WTC11 (cell line): ENCODE measurements at regions not wholly inside any gene's neighbourhood (a gene's known extent, or its start where the extent isn't known, plus 50 kb on each side); places are given as distances from the start of the nearest gene placed in this dataset.

ENCODE experiments used
- ATAC-seq: fragments of 200-7000 bp; cut with Tn5 transposase; 2 replicates; pipeline ENCODE4 v1.10.0; 2021; ENCODE audit warnings: mild to moderate bottlenecking, moderate library complexity
- CTCF ChIA-PET: fragments of 300-600 bp; sonication (Branson Sonifier 250); formaldehyde crosslinking; loops from one replicate; lab custom pipeline; 2021; ENCODE audit warnings: antibody characterized with exemption; lab: Charles Lee
- POLR2A ChIA-PET: fragments of 350-600 bp; sonication (Branson Sonifier 250); formaldehyde crosslinking; loops from one replicate; lab custom pipeline; 2021; ENCODE audit warnings: antibody characterized with exemption; lab: Charles Lee
- DNase-seq: peaks from one replicate; pipeline ENCODE4 v3.0.0; 2021; ENCODE audit warnings: low spot score
- H3K27ac Mint-ChIP-seq: 2 replicates; pipeline ENCODE4 v1.8.0; 2021; ENCODE audit warnings: mixed read lengths
- H3K27me3 Mint-ChIP-seq: 2 replicates; pipeline ENCODE4 v1.8.0; 2021; ENCODE audit warnings: low read depth, mild to moderate bottlenecking, moderate library complexity, mixed read lengths
- H3K36me3 Mint-ChIP-seq: 2 replicates; pipeline ENCODE4 v1.8.0; 2021; ENCODE audit warnings: mixed read lengths
- H3K4me1 Mint-ChIP-seq: 2 replicates; pipeline ENCODE4 v1.8.0; 2022; ENCODE audit warnings: mixed read lengths
- H3K4me3 Mint-ChIP-seq: 2 replicates; pipeline ENCODE4 v1.8.0; 2021; ENCODE audit warnings: mild to moderate bottlenecking, moderate library complexity, mixed read lengths
- H3K9me3 Mint-ChIP-seq: 2 replicates; pipeline ENCODE4 v1.8.0; 2021; ENCODE audit warnings: mixed read lengths
- ATF1 ChIP-seq: sonication (generic); formaldehyde crosslinking; IDR thresholded peaks from 2 replicates; pipeline ENCODE4 v1.8.1; 2023; ENCODE audit warnings: mild to moderate bottlenecking, moderate library complexity, missing genetic modification reagents
- ATF3 ChIP-seq: sonication (generic); formaldehyde crosslinking; conservative IDR thresholded peaks from 2 replicates; pipeline ENCODE4 v1.8.1; 2022; ENCODE audit warnings: mild to moderate bottlenecking, missing genetic modification reagents
- CREM ChIP-seq: sonication (generic); formaldehyde crosslinking; IDR thresholded peaks from 2 replicates; pipeline ENCODE4 v1.8.1; 2022; ENCODE audit warnings: mild to moderate bottlenecking, missing genetic modification reagents, moderate library complexity
- CTCF ChIP-seq: fragments of 200-600 bp; IDR thresholded peaks from 2 replicates; pipeline ENCODE4 v1.8.0; 2022; ENCODE audit warnings: antibody characterized with exemption
- E2F4 ChIP-seq: sonication (generic); formaldehyde crosslinking; IDR thresholded peaks from 2 replicates; pipeline ENCODE4 v1.8.1; 2022; ENCODE audit warnings: low read depth, mild to moderate bottlenecking, moderate library complexity, missing genetic modification reagents, borderline replicate concordance
- ETV6 ChIP-seq: sonication (generic); formaldehyde crosslinking; IDR thresholded peaks from 2 replicates; pipeline ENCODE4 v1.8.1; 2022; ENCODE audit warnings: mild to moderate bottlenecking, missing genetic modification reagents
- HMGA2 ChIP-seq: fragments of 250-450 bp; sonication (Bioruptor Pico); IDR thresholded peaks from 2 replicates; pipeline ENCODE4 v1.4.0; 2021; ENCODE audit warnings: mild to moderate bottlenecking, moderate library complexity
- IRF1 ChIP-seq: sonication (generic); formaldehyde crosslinking; IDR thresholded peaks from 2 replicates; pipeline ENCODE4 v1.8.0; 2023; ENCODE audit warnings: missing genetic modification reagents
- IRF2 ChIP-seq: sonication (generic); formaldehyde crosslinking; IDR thresholded peaks from 2 replicates; pipeline ENCODE4 v1.8.0; 2022; ENCODE audit warnings: low read depth, missing genetic modification reagents, borderline replicate concordance
- JUN ChIP-seq: sonication (generic); formaldehyde crosslinking; IDR thresholded peaks from 2 replicates; pipeline ENCODE4 v1.8.0; 2023; ENCODE audit warnings: mild to moderate bottlenecking, missing genetic modification reagents
- MAX ChIP-seq: sonication (generic); formaldehyde crosslinking; IDR thresholded peaks from 2 replicates; pipeline ENCODE4 v1.8.0; 2022; ENCODE audit warnings: mild to moderate bottlenecking, missing genetic modification reagents
- MLX ChIP-seq: sonication (generic); formaldehyde crosslinking; IDR thresholded peaks from 2 replicates; pipeline ENCODE4 v1.8.1; 2023; ENCODE audit warnings: mild to moderate bottlenecking, missing genetic modification reagents, moderate library complexity
- MYBL2 ChIP-seq: sonication (generic); formaldehyde crosslinking; IDR thresholded peaks from 2 replicates; pipeline ENCODE4 v1.8.1; 2023; ENCODE audit warnings: mild to moderate bottlenecking, moderate library complexity, missing genetic modification reagents
- NFYB ChIP-seq: sonication (generic); formaldehyde crosslinking; conservative IDR thresholded peaks from 2 replicates; pipeline ENCODE4 v1.8.0; 2022; ENCODE audit warnings: low read depth, missing genetic modification reagents
- OVOL2 ChIP-seq: fragments of 250-450 bp; sonication (Bioruptor Pico); IDR thresholded peaks from 2 replicates; pipeline ENCODE4 v1.9.0; 2021; ENCODE audit warnings: mild to moderate bottlenecking, borderline replicate concordance
- PREB ChIP-seq: sonication (generic); formaldehyde crosslinking; IDR thresholded peaks from 2 replicates; pipeline ENCODE4 v1.8.1; 2022; ENCODE audit warnings: mild to moderate bottlenecking, missing genetic modification reagents, moderate library complexity, borderline replicate concordance
- SMAD3 ChIP-seq: sonication (generic); formaldehyde crosslinking; IDR thresholded peaks from 2 replicates; pipeline ENCODE4 v1.8.0; 2022; ENCODE audit warnings: missing genetic modification reagents, mild to moderate bottlenecking, borderline replicate concordance
- TEAD1 ChIP-seq: sonication (generic); formaldehyde crosslinking; IDR thresholded peaks from 2 replicates; pipeline ENCODE4 v1.8.0; 2022; ENCODE audit warnings: mild to moderate bottlenecking, missing genetic modification reagents
- TP53 ChIP-seq: sonication (generic); formaldehyde crosslinking; IDR thresholded peaks from 2 replicates; pipeline ENCODE4 v1.8.1; 2023; ENCODE audit warnings: mild to moderate bottlenecking, missing genetic modification reagents
- ZNF138 ChIP-seq: sonication (generic); formaldehyde crosslinking; conservative IDR thresholded peaks from 2 replicates; pipeline ENCODE4 v1.8.1; 2022; ENCODE audit warnings: mild to moderate bottlenecking, moderate library complexity, missing genetic modification reagents
- ZNF263 ChIP-seq: sonication (generic); formaldehyde crosslinking; IDR thresholded peaks from 2 replicates; pipeline ENCODE4 v1.8.1; 2022; ENCODE audit warnings: low read depth, mild to moderate bottlenecking, moderate library complexity, missing genetic modification reagents
- ZNF317 ChIP-seq: sonication (generic); formaldehyde crosslinking; IDR thresholded peaks from 2 replicates; pipeline ENCODE4 v1.8.1; 2023; ENCODE audit warnings: low read depth, mild to moderate bottlenecking, moderate library complexity, missing genetic modification reagents, borderline replicate concordance
- ZNF423 ChIP-seq: fragments of 250-450 bp; sonication (Bioruptor Pico); IDR thresholded peaks from 2 replicates; pipeline ENCODE4 v2.1.2; 2022; ENCODE audit warnings: mild to moderate bottlenecking, moderate library complexity
- ZNF671 ChIP-seq: fragments of 250-450 bp; sonication (Bioruptor Pico); IDR thresholded peaks from 2 replicates; pipeline ENCODE4 v1.8.0; 2021; ENCODE audit warnings: mild to moderate bottlenecking

- TF ChIP-seq MYBL2 (CRISPR knock-in tag) (no peak), ATF1 (CRISPR knock-in tag) (no peak), ZNF138 (no peak), TEAD1 (no peak), SMAD3 (CRISPR knock-in tag) (no peak), MAX (CRISPR knock-in tag) (no peak), NFYB (CRISPR knock-in tag) (no peak), HMGA2 (CRISPR knock-in tag) (no peak)
- TF ChIP-seq, all 79 proteins: peak for 0
Observed at GRCh38 chr2:49553658-49554057, 399.3 kb upstream of the FSHR start (continued).

GRCh38 chr2:49532702-49533101 is 378.4 kb upstream of the FSHR start:
- H3K9me3 Mint-ChIP-seq: peaks cover 81% of the 10 kb centered on the region
- ChIA-PET CTCF (no interaction called here), POLR2A (no interaction called here)
- no peak overlapping the region for H3K27ac Mint-ChIP-seq
- H3K36me3 Mint-ChIP-seq: peaks cover 35% of the 10 kb centered on the region
- no peaks in the 10 kb centered on the region for H3K4me1 Mint-ChIP-seq
- no peaks in the 10 kb centered on the region for H3K27me3 Mint-ChIP-seq
- ATAC-seq (no peak), DNase-seq (no peak)
- H3K4me3 Mint-ChIP-seq: no peak overlapping the region
- TF ChIP-seq HMGA2 (CRISPR knock-in tag) (no peak), PREB (CRISPR knock-in tag) (no peak), ZNF317 (CRISPR knock-in tag) (no peak), OVOL2 (no peak), IRF2 (CRISPR knock-in tag) (no peak), ZNF423 (CRISPR knock-in tag) (no peak), SMAD3 (CRISPR knock-in tag) (no peak), MLX (CRISPR knock-in tag) (no peak), TP53 (no peak), CTCF (no peak), JUN (CRISPR knock-in tag) (no peak), IRF1 (CRISPR knock-in tag) (no peak), ATF3 (CRISPR knock-in tag) (no peak), NFYB (CRISPR knock-in tag) (no peak), ETV6 (CRISPR knock-in tag) (no peak), ZNF263 (CRISPR knock-in tag) (no peak), CREM (no peak), ZNF671 (CRISPR knock-in tag) (no peak), ZNF138 (no peak), E2F4 (CRISPR knock-in tag) (no peak)
